ENCODE measurements at regions not wholly inside any gene's neighbourhood (a gene's known extent, or its start where the extent isn't known, plus 50 kb on each side); places are given as distances from the start of the nearest gene placed in this dataset.
"Not testable (repeated sequence)": the region's sequence is repeated elsewhere in the genome, so short reads cannot be mapped to it uniquely, and the experiment has no call there.

- intact Hi-C loops (cut with micrococcal nuclease): not testable (repeated sequence)
Measured at GRCh38 chr2:125353542-125353941, 1302.4 kb upstream of the GYPC start.

- intact Hi-C loops (cut with micrococcal nuclease): no loop called here
Measured at GRCh38 chr2:125364192-125364983, 1291.6 kb upstream of the GYPC start.

- intact Hi-C loops (cut with micrococcal nuclease): no loop called here
Measured at GRCh38 chr2:125364984-125365265, 1291.0 kb upstream of the GYPC start.

GRCh38 chr2:125371867-125372266 lies 1284.1 kb upstream of the GYPC start:
- intact Hi-C loops (cut with micrococcal nuclease): no loop called here

GRCh38 chr2:125373293-125373692 lies 1282.7 kb upstream of the GYPC start:
- intact Hi-C loops (cut with micrococcal nuclease): no loop called here

GRCh38 chr2:125386074-125386473 lies 1269.9 kb upstream of the GYPC start:
- intact Hi-C loops (cut with micrococcal nuclease): no loop called here

- intact Hi-C loops (cut with micrococcal nuclease): no loop called here
Measured at GRCh38 chr2:125397535-125398251, 1258.3 kb upstream of the GYPC start.

- intact Hi-C loops (cut with micrococcal nuclease): no loop called here
Measured at GRCh38 chr2:125398738-125399524, 1257.0 kb upstream of the GYPC start.

- intact Hi-C loops (cut with micrococcal nuclease): no loop called here
Measured at GRCh38 chr2:125405816-125406215, 1250.1 kb upstream of the GYPC start.

GRCh38 chr2:125408874-125409538 lies 1247.0 kb upstream of the GYPC start:
- intact Hi-C loops (cut with micrococcal nuclease): no loop called here

- intact Hi-C loops (cut with micrococcal nuclease): no loop called here
Measured at GRCh38 chr2:125418483-125418882, 1237.5 kb upstream of the GYPC start.

GRCh38 chr2:125422198-125422770 lies 1233.7 kb upstream of the GYPC start:
- intact Hi-C loops (cut with micrococcal nuclease): not testable (repeated sequence)

- intact Hi-C loops (cut with micrococcal nuclease): no loop called here
Measured at GRCh38 chr2:125424266-125424785, 1231.6 kb upstream of the GYPC start.

- intact Hi-C loops (cut with micrococcal nuclease): no loop called here
Measured at GRCh38 chr2:125427721-125428315, 1228.1 kb upstream of the GYPC start.

- intact Hi-C loops (cut with micrococcal nuclease): no loop called here
Measured at GRCh38 chr2:125444106-125444505, 1211.9 kb upstream of the GYPC start.

- intact Hi-C loops (cut with micrococcal nuclease): no loop called here
Measured at GRCh38 chr2:125445495-125445894, 1210.5 kb upstream of the GYPC start.

- intact Hi-C loops (cut with micrococcal nuclease): no loop called here
Measured at GRCh38 chr2:125450092-125450491, 1205.9 kb upstream of the GYPC start.

GRCh38 chr2:125455110-125455509 lies 1200.8 kb upstream of the GYPC start:
- intact Hi-C loops (cut with micrococcal nuclease): no loop called here

GRCh38 chr2:125456693-125457363 lies 1199.1 kb upstream of the GYPC start:
- intact Hi-C loops (cut with micrococcal nuclease): no loop called here

- intact Hi-C loops (cut with micrococcal nuclease): no loop called here
Measured at GRCh38 chr2:125471963-125472362, 1184.0 kb upstream of the GYPC start.

All from T-helper 1 cell treated with Interleukin-12 subunit alpha and Interleukin-12 subunit beta and Interleukin-4 antibody, amounts not matched to agents 30 ng/mL and 1 ng/mL, for 36 hours (primary cell).